Smooth muscle cell (in vitro differentiated cells): ENCODE measurements at regions not wholly inside any gene's neighbourhood (a gene's known extent, or its start where the extent isn't known, plus 50 kb on each side); places are given as distances from the start of the nearest gene placed in this dataset.

Experiments used
- DNase-seq: peaks from one replicate; lab custom pipeline; 2025; ENCODE audit not compliant: unreplicated experiment; lab: John Stamatoyannopoulos, UW
- H2AFZ ChIP-seq: fragments of 200-600 bp; sonication (generic); 2 replicates; pipeline ENCODE4 v1.6.0; 2016; ENCODE audit warnings: antibody characterized with exemption, low read depth, mild to moderate bottlenecking
- H3F3A ChIP-seq: fragments of 200-600 bp; sonication (generic); 2 replicates; pipeline ENCODE4 v1.6.0; 2017; ENCODE audit warnings: antibody characterized with exemption, low read depth
- H3K27ac ChIP-seq: fragments of 200-600 bp; sonication (generic); 2 replicates; pipeline ENCODE4 v1.5.1; 2016; ENCODE audit warnings: low read depth, mild to moderate bottlenecking
- H3K27me3 ChIP-seq: fragments of 200-600 bp; sonication (generic); 2 replicates; pipeline ENCODE4 v1.6.1; 2016; ENCODE audit warnings: low read depth, mild to moderate bottlenecking
- H3K36me3 ChIP-seq: fragments of 200-600 bp; sonication (generic); 2 replicates; pipeline ENCODE4 v1.5.1; 2016; ENCODE audit warnings: low read depth
- H3K4me1 ChIP-seq: fragments of 200-600 bp; sonication (generic); 2 replicates; pipeline ENCODE4 v1.5.1; 2016; ENCODE audit warnings: low read depth
- H3K4me2 ChIP-seq: fragments of 200-600 bp; sonication (generic); 2 replicates; pipeline ENCODE4 v1.6.0; 2016; ENCODE audit warnings: mild to moderate bottlenecking
- H3K4me3 ChIP-seq: fragments of 200-600 bp; sonication (generic); 2 replicates; pipeline ENCODE4 v1.5.1; 2016; ENCODE audit warnings: mild to moderate bottlenecking
- H3K79me2 ChIP-seq: fragments of 200-600 bp; sonication (generic); 2 replicates; pipeline ENCODE4 v1.6.0; 2016; ENCODE audit warnings: low read depth, mild to moderate bottlenecking
- H3K9ac ChIP-seq: fragments of 200-600 bp; sonication (generic); 2 replicates; pipeline ENCODE4 v1.6.0; 2016; ENCODE audit warnings: low read depth
- H3K9me3 ChIP-seq: fragments of 200-600 bp; sonication (generic); replicated peaks from 2 replicates; pipeline ENCODE4 v1.5.1; 2016; ENCODE audit warnings: low read depth
- H4K20me1 ChIP-seq: fragments of 200-600 bp; sonication (generic); 2 replicates; pipeline ENCODE4 v1.6.0; 2016; ENCODE audit warnings: low read depth
- WGBS: methylation state at CpG from one replicate; pipeline ENCODE4 v1.1.7; 2016; ENCODE audit warnings: low lambda C conversion rate; 5-methylcytosine and 5-hydroxymethylcytosine counted together
- TF ChIP-seq, protein P1 (sequence below): fragments of 200-600 bp; sonication (generic); IDR thresholded peaks from 2 replicates; pipeline ENCODE4 v1.5.1; 2017; ENCODE audit warnings: borderline replicate concordance, mild to moderate bottlenecking, antibody characterized with exemption; ENCODE audit not compliant: insufficient read depth, poor library complexity, severe bottlenecking

DNA sequence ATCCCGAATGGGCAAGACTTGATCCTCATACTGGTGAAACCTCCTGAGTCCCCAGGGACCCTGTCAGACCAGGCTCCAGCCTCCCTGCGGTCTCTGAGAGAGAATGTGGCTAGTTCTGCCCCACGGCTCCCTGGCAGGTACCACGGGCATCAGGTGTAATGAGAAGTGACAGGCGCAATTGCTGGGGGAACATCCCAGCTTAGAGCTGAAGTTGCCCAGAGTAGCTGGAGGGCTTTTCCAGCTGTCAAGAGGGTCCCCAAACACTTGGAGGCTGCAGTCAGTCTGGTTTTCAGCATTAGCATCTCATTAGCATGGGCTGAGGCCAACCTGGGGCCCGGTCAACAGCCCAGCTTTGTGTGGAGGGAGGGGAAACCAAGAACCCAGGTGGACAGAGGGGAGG lies 100.0 kb upstream of the TMEM132E start:
- H3K4me2 ChIP-seq = no peak overlapping the region
- 71% methylated on average over 6 of the region's 6 CpGs for WGBS
- no peak for DNase-seq
- H3K9me3 ChIP-seq = no peaks in the 10 kb centered on the region
- peaks cover 30% of the 10 kb centered on the region for H3K27me3 ChIP-seq
- TF ChIP-seq, protein P1, sequence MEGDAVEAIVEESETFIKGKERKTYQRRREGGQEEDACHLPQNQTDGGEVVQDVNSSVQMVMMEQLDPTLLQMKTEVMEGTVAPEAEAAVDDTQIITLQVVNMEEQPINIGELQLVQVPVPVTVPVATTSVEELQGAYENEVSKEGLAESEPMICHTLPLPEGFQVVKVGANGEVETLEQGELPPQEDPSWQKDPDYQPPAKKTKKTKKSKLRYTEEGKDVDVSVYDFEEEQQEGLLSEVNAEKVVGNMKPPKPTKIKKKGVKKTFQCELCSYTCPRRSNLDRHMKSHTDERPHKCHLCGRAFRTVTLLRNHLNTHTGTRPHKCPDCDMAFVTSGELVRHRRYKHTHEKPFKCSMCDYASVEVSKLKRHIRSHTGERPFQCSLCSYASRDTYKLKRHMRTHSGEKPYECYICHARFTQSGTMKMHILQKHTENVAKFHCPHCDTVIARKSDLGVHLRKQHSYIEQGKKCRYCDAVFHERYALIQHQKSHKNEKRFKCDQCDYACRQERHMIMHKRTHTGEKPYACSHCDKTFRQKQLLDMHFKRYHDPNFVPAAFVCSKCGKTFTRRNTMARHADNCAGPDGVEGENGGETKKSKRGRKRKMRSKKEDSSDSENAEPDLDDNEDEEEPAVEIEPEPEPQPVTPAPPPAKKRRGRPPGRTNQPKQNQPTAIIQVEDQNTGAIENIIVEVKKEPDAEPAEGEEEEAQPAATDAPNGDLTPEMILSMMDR = no peak
- no peaks in the 10 kb centered on the region for H3F3A ChIP-seq
- no peak overlapping the region for H3K9ac ChIP-seq
- peaks cover 9% of the 10 kb centered on the region for H3K4me1 ChIP-seq
- no peak overlapping the region for H3K4me3 ChIP-seq
- H4K20me1 ChIP-seq = no peaks in the 10 kb centered on the region
- H3K79me2 ChIP-seq = no peaks in the 10 kb centered on the region
- H2AFZ ChIP-seq = no peak overlapping the region
- no peak overlapping the region for H3K27ac ChIP-seq
- no peaks in the 10 kb centered on the region for H3K36me3 ChIP-seq

DNA sequence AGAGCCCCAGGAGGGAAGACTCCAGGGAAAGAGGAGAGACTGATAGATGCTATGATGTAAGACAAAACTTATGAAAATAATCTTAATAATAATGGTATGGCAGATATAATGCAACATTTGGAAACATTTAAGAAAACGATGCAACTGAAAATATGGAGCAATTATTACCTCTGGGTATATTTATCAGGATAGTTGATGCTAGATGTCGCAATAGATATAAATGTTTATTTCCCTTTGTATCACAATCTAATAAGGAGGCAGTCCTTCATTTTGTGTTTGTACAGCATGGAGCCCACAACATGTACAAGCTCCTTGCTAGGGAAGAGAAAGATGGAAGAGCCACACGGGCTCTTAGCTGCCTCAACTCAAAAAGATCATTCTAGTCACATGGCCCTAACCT lies 101.1 kb upstream of the TMEM132E start:
- Histone ChIP-seq H3K27ac (no peak overlapping the region), H3K4me3 (no peak overlapping the region), H3K79me2 (no peaks in the 10 kb centered on the region), H4K20me1 (no peaks in the 10 kb centered on the region), H3K36me3 (no peaks in the 10 kb centered on the region), H3K9me3 (no peaks in the 10 kb centered on the region), H3K9ac (no peak overlapping the region), H3K4me2 (no peak overlapping the region), H2AFZ (no peak overlapping the region), H3F3A (no peaks in the 10 kb centered on the region), H3K4me1 (peaks cover 9% of the 10 kb centered on the region), H3K27me3 (peaks cover 30% of the 10 kb centered on the region)
- DNase-seq = no peak
- TF ChIP-seq, protein P1 = no peak
- 94% methylated on average over 3 of the region's 3 CpGs for WGBS

DNA sequence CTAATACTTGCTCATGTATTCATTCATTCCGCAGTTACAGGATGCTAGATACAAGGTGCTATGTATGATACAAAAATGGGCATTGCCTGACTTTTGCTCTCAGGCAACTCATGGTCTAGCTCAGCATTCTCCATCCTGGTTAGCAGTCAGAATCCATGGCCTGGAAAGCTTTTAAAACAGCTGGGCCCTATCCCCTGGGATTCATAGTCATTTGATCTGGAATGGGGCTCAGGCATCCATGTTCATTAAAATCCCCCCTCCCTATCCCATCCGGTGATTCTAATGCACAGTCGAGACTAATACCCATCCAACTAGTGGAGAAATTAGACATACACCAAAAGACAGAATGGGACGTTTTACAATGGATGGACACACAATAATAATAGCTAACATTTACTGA lies 104.1 kb upstream of the TMEM132E start:
- H3K4me2 ChIP-seq = no peak overlapping the region
- no peak overlapping the region for H3K9ac ChIP-seq
- TF ChIP-seq, protein P1 = no peak
- peaks cover 37% of the 10 kb centered on the region for H3K27me3 ChIP-seq
- no peak overlapping the region for H2AFZ ChIP-seq
- DNase-seq = no peak
- H4K20me1 ChIP-seq = no peaks in the 10 kb centered on the region
- H3F3A ChIP-seq = no peaks in the 10 kb centered on the region
- H3K27ac ChIP-seq = no peak overlapping the region
- H3K79me2 ChIP-seq = no peaks in the 10 kb centered on the region
- 88% methylated on average over 4 of the region's 4 CpGs for WGBS
- H3K4me3 ChIP-seq = no peak overlapping the region
- no peaks in the 10 kb centered on the region for H3K36me3 ChIP-seq
- peaks cover 9% of the 10 kb centered on the region for H3K4me1 ChIP-seq
- no peaks in the 10 kb centered on the region for H3K9me3 ChIP-seq

DNA sequence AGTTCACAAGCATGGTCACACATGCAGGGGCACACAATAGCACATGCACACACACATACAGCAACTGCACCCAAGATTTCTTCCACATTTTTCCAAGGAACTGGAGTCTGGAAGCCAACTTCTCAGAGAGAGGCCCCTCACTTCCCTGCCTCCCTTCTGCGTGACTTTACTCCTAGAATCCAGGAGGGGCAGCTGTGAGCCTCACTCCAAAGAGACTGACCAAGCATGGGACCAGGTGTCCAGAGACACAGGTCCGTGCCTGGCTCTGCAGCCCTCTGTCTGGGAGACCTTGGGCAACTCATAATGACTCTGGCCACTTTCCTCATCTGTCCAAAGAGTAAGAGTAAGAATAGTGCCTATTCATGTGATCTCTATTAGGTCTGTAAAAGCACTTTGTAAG lies 104.7 kb upstream of the TMEM132E start:
- WGBS = 57% methylated on average over 2 of the region's 2 CpGs
- H3K27ac ChIP-seq = no peak overlapping the region
- no peak overlapping the region for H3K4me3 ChIP-seq

More for the DNA sequence above, 104.7 kb upstream of the TMEM132E start:
- H3K9ac ChIP-seq = no peak overlapping the region
- H3K36me3 ChIP-seq = no peaks in the 10 kb centered on the region
- no peak overlapping the region for H2AFZ ChIP-seq
- DNase-seq = no peak
- H3F3A ChIP-seq = no peaks in the 10 kb centered on the region
- no peaks in the 10 kb centered on the region for H3K9me3 ChIP-seq
- H3K79me2 ChIP-seq = no peaks in the 10 kb centered on the region
- H4K20me1 ChIP-seq = no peaks in the 10 kb centered on the region
- TF ChIP-seq, protein P1 = no peak
- no peak overlapping the region for H3K4me2 ChIP-seq
- peaks cover 9% of the 10 kb centered on the region for H3K4me1 ChIP-seq
- H3K27me3 ChIP-seq = peaks cover 31% of the 10 kb centered on the region
